H9 (cell line): ENCODE measurements at regions not wholly inside any gene's neighbourhood (a gene's known extent, or its start where the extent isn't known, plus 50 kb on each side); places are given as distances from the start of the nearest gene placed in this dataset.

ENCODE experiments used
- DNase-seq: peaks from one replicate; pipeline ENCODE4 v3.0.0-alpha.2; 2017
- H2AFZ ChIP-seq: one replicate; pipeline ENCODE4 v1.6.1; 2013; ENCODE audit warnings: mild to moderate bottlenecking, low read length, control low read depth, moderate library complexity
- H2AK5ac ChIP-seq: 2 replicates; pipeline ENCODE4 v1.6.1; 2013; ENCODE audit warnings: low read length, control low read depth, mixed read lengths; ENCODE audit not compliant: insufficient read length
- H2BK120ac ChIP-seq: one replicate; pipeline ENCODE4 v1.6.1; 2013; ENCODE audit warnings: low read depth, mild to moderate bottlenecking, low read length, control low read depth, inconsistent platforms; ENCODE audit not compliant: poor library complexity, severe bottlenecking
- H2BK12ac ChIP-seq: 2 replicates; pipeline ENCODE4 v1.6.1; 2013; ENCODE audit warnings: low read length, control low read depth, mixed read lengths, low read depth; ENCODE audit not compliant: insufficient read length
- H2BK15ac ChIP-seq: 2 replicates; pipeline ENCODE4 v1.6.1; 2013; ENCODE audit warnings: low read depth, low read length, control low read depth
- H2BK20ac ChIP-seq: one replicate; pipeline ENCODE4 v1.6.1; 2013; ENCODE audit warnings: low read depth, mild to moderate bottlenecking, low read length, control low read depth, inconsistent platforms; ENCODE audit not compliant: poor library complexity, severe bottlenecking
- H2BK5ac ChIP-seq: 2 replicates; pipeline ENCODE4 v1.6.1; 2013; ENCODE audit warnings: low read length, control low read depth, mixed read lengths; ENCODE audit not compliant: insufficient read length
- H3K14ac ChIP-seq: 2 replicates; pipeline ENCODE4 v1.6.1; 2013; ENCODE audit warnings: low read length, control low read depth; ENCODE audit not compliant: insufficient read depth
- H3K18ac ChIP-seq: 2 replicates; pipeline ENCODE4 v1.6.1; 2013; ENCODE audit warnings: low read depth, mild to moderate bottlenecking, mixed read lengths, low read length, control low read depth; ENCODE audit not compliant: insufficient read length
- H3K23ac ChIP-seq: 2 replicates; pipeline ENCODE4 v1.6.1; 2013; ENCODE audit warnings: low read length, control low read depth, mixed read lengths, low read depth; ENCODE audit not compliant: insufficient read length
- H3K23me2 ChIP-seq: 2 replicates; pipeline ENCODE4 v1.6.1; 2013; ENCODE audit warnings: low read depth, mild to moderate bottlenecking, mixed read lengths, low read length, control low read depth; ENCODE audit not compliant: insufficient read length, poor library complexity, severe bottlenecking
- H3K27ac ChIP-seq: 2 replicates; pipeline ENCODE4 v1.5.1; 2013; ENCODE audit warnings: low read length, control low read depth, mixed read lengths, low read depth; ENCODE audit not compliant: insufficient read length
- H3K27me3 ChIP-seq: 2 replicates; pipeline ENCODE4 v1.6.1; 2013; ENCODE audit warnings: low read length, control low read depth, inconsistent platforms; ENCODE audit not compliant: insufficient read depth
- H3K4ac ChIP-seq: 2 replicates; pipeline ENCODE4 v1.6.1; 2013; ENCODE audit warnings: low read depth, mild to moderate bottlenecking, control low read depth, inconsistent platforms, low read length, moderate library complexity
- H3K4me1 ChIP-seq: 2 replicates; pipeline ENCODE4 v1.6.1; 2013; ENCODE audit warnings: low read length, control low read depth, inconsistent platforms; ENCODE audit not compliant: insufficient read depth
- H3K4me2 ChIP-seq: 2 replicates; pipeline ENCODE4 v1.6.1; 2013; ENCODE audit warnings: low read length, control low read depth, mixed read lengths; ENCODE audit not compliant: insufficient read length, insufficient read depth
- H3K56ac ChIP-seq: 2 replicates; pipeline ENCODE4 v1.6.1; 2013; ENCODE audit warnings: low read depth, mild to moderate bottlenecking, mixed read lengths, low read length, control low read depth; ENCODE audit not compliant: insufficient read length
- H3K79me1 ChIP-seq: 2 replicates; pipeline ENCODE4 v1.6.1; 2013; ENCODE audit warnings: low read depth, mild to moderate bottlenecking, moderate library complexity, low read length, control low read depth, inconsistent platforms; ENCODE audit not compliant: insufficient read depth, poor library complexity, severe bottlenecking
- H3K79me2 ChIP-seq: 2 replicates; pipeline ENCODE4 v1.6.1; 2013; ENCODE audit warnings: low read length, control low read depth, inconsistent platforms; ENCODE audit not compliant: insufficient read depth
- H3K9ac ChIP-seq: 2 replicates; pipeline ENCODE4 v1.6.1; 2013; ENCODE audit warnings: low read length, control low read depth, mixed read lengths; ENCODE audit not compliant: insufficient read length; ENCODE audit errors: extremely low read depth
- H3K9me3 ChIP-seq: one replicate; pipeline ENCODE4 v1.6.1; 2013; ENCODE audit warnings: low read depth, low read length, inconsistent platforms; ENCODE audit not compliant: control insufficient read depth
- H3T11ph ChIP-seq: one replicate; pipeline ENCODE4 v1.6.1; 2013; ENCODE audit warnings: mild to moderate bottlenecking, low read length, control low read depth, inconsistent platforms
- H4K20me1 ChIP-seq: one replicate; pipeline ENCODE4 v1.6.1; 2013; ENCODE audit not compliant: control insufficient read depth, insufficient read length, insufficient read depth
- H4K5ac ChIP-seq: 2 replicates; pipeline ENCODE4 v1.6.1; 2013; ENCODE audit warnings: low read depth, mild to moderate bottlenecking, mixed read lengths, low read length, control low read depth; ENCODE audit not compliant: insufficient read length
- H4K8ac ChIP-seq: replicated peaks from 2 replicates; pipeline ENCODE4 v1.6.1; 2013; ENCODE audit warnings: low read length, control low read depth, mixed read lengths, low read depth; ENCODE audit not compliant: insufficient read length
- H4K91ac ChIP-seq: 2 replicates; pipeline ENCODE4 v1.6.1; 2013; ENCODE audit warnings: low read depth, mild to moderate bottlenecking, moderate library complexity, mixed read lengths, low read length, control low read depth; ENCODE audit not compliant: insufficient read length
- H3K27ac Mint-ChIP-seq, 3 experiments: 2 replicates in 2 of 3; 3 replicates in 1 of 3; pipeline ENCODE4 v1.8.0; 2020 to 2021; ENCODE audit warnings: mixed read lengths in 3 of 3, mild to moderate bottlenecking in 1 of 3, moderate library complexity in 1 of 3
- H3K27me3 Mint-ChIP-seq: 2 replicates; pipeline ENCODE4 v1.8.0; 2021; ENCODE audit warnings: low read depth, mild to moderate bottlenecking, moderate library complexity, mixed read lengths
- H3K36me3 Mint-ChIP-seq, 3 experiments: 2 replicates in 2 of 3; 3 replicates in 1 of 3; pipeline ENCODE4 v1.8.0; 2020 to 2021; ENCODE audit warnings: low read depth in 3 of 3, mixed read lengths in 3 of 3; ENCODE audit not compliant: insufficient read depth in 1 of 3
- H3K4me1 Mint-ChIP-seq, 2 experiments: 2 replicates each; pipeline ENCODE4 v1.8.0; 2020; ENCODE audit warnings: mixed read lengths in 2 of 2
- H3K4me3 Mint-ChIP-seq, 2 experiments: 2 replicates in 1 of 2; 3 replicates in 1 of 2; pipeline ENCODE4 v1.8.0; 2020 to 2021; ENCODE audit warnings: mild to moderate bottlenecking in 2 of 2, mixed read lengths in 2 of 2, moderate library complexity in 1 of 2
- H3K9me3 Mint-ChIP-seq, 2 experiments: 2 replicates in 1 of 2; 3 replicates in 1 of 2; pipeline ENCODE4 v1.8.0; 2020; ENCODE audit warnings: mild to moderate bottlenecking in 2 of 2, mixed read lengths in 2 of 2, moderate library complexity in 1 of 2
- CTCF ChIP-seq: fragments of 200-600 bp; sonication (generic); conservative IDR thresholded peaks from 3 replicates; pipeline ENCODE4 v1.8.0; 2021; ENCODE audit warnings: antibody characterized with exemption, mild to moderate bottlenecking
- WGBS: extraction: QIAGEN DNeasy Blood & Tissue Kit; methylation state at CpG from one replicate; pipeline ENCODE4 v1.1.7; 2013; ENCODE audit warnings: missing lambda C conversion rate, low lambda C conversion rate, mixed read lengths; ENCODE audit not compliant: insufficient read length; ENCODE audit errors: extremely low coverage; 5-methylcytosine and 5-hydroxymethylcytosine counted together

- Histone ChIP-seq H4K5ac (no peak overlapping the region), H3K79me1 (no peaks in the 10 kb centered on the region), H4K91ac (no peak overlapping the region), H2AK5ac (no peak overlapping the region), H3K23ac (no peak overlapping the region), H3K9me3 (no peaks in the 10 kb centered on the region), H3K14ac (no peak overlapping the region), H3K56ac (no peak overlapping the region), H3K27ac (no peak overlapping the region), H3T11ph (no peak overlapping the region), H2AFZ (no peak overlapping the region), H2BK15ac (no peak overlapping the region), H2BK12ac (no peak overlapping the region), H3K4ac (no peak overlapping the region), H3K18ac (no peak overlapping the region), H3K23me2 (no peaks in the 10 kb centered on the region), H4K8ac (no peak overlapping the region), H3K79me2 (no peaks in the 10 kb centered on the region), H3K4me1 (no peaks in the 10 kb centered on the region), H4K20me1 (no peaks in the 10 kb centered on the region), H3K4me2 (no peak overlapping the region), H2BK20ac (no peak overlapping the region), H2BK120ac (no peak overlapping the region), H3K9ac (no peak overlapping the region), H3K27me3 (no peaks in the 10 kb centered on the region), H2BK5ac (no peak overlapping the region)
- TF ChIP-seq CTCF, result no peak
- H3K4me3 Mint-ChIP-seq, result no peak overlapping the region
- DNase-seq, result no peak
- no CpG with 5 or more reads among the region's 1 CpG for WGBS
- no peak overlapping the region for H3K27ac Mint-ChIP-seq
- H3K9me3 Mint-ChIP-seq, result no peaks in the 10 kb centered on the region
- H3K27me3 Mint-ChIP-seq, result no peaks in the 10 kb centered on the region; the same call in 1 of the 2 replicates
- no peaks in the 10 kb centered on the region for H3K4me1 Mint-ChIP-seq
- H3K36me3 Mint-ChIP-seq, result no peaks in the 10 kb centered on the region
Measured at GRCh38 chr6:137980777-137981176, 113.7 kb downstream of the TNFAIP3 start.
